K562 (cell line): ENCODE measurements at regions not wholly inside any gene's neighbourhood (a gene's known extent, or its start where the extent isn't known, plus 50 kb on each side); places are given as distances from the start of the nearest gene placed in this dataset.

ENCODE experiments used
- BRD4 ChIP-seq: fragments of 200-600 bp; sonication (generic); IDR thresholded peaks from 2 replicates; pipeline ENCODE4 v1.6.1; 2017; ENCODE audit warnings: inconsistent platforms
- FOXP1 ChIP-seq: sonication (generic); formaldehyde crosslinking; IDR thresholded peaks from 2 replicates; pipeline ENCODE4 v1.8.0; 2022; ENCODE audit warnings: mild to moderate bottlenecking, missing genetic modification reagents
- SNAPC5 ChIP-seq: fragments of 250-450 bp; sonication (Bioruptor Pico); IDR thresholded peaks from 2 replicates; pipeline ENCODE4 v1.8.0; 2021; ENCODE audit warnings: moderate library complexity, mild to moderate bottlenecking, inconsistent platforms
- ZBTB11 ChIP-seq, 3 experiments: fragments of 200-800 bp in 1 of 3; fragments of 250-450 bp in 1 of 3; fragments of 450-650 bp in 1 of 3; sonication (Bioruptor Pico) in 1 of 3; sonication (Bioruptor generic) in 1 of 3; formaldehyde crosslinking in 1 of 3; IDR thresholded peaks; 2 replicates each; pipeline versions ENCODE4 v1.6.1 to v1.8.0; 2016 to 2022; ENCODE audit warnings: mild to moderate bottlenecking in 2 of 3, missing genetic modification characterization in 2 of 3, missing compliant biosample characterization in 1 of 3, moderate library complexity in 1 of 3
- ZNF398 ChIP-seq: fragments of 250-450 bp; sonication (Bioruptor Pico); IDR thresholded peaks from 2 replicates; pipeline ENCODE4 v1.8.0; 2021; ENCODE audit warnings: moderate library complexity, mild to moderate bottlenecking, inconsistent platforms

GRCh38 chr5:92070786-92071185 lies 687.7 kb upstream of the ARRDC3 start (continued):
- TF ChIP-seq ZNF398 (CRISPR knock-in tag) (no peak), FOXP1 (CRISPR knock-in tag) (no peak), ZBTB11 (CRISPR knock-in tag; IDR thresholded peaks at IDR 0.05) (no peak), SNAPC5 (CRISPR knock-in tag) (no peak), BRD4 (no peak)
- TF ChIP-seq, all 486 proteins: peak for 0
